ENCODE measurements at regions not wholly inside any gene's neighbourhood (a gene's known extent, or its start where the extent isn't known, plus 50 kb on each side); places are given as distances from the start of the nearest gene placed in this dataset.

DNA sequence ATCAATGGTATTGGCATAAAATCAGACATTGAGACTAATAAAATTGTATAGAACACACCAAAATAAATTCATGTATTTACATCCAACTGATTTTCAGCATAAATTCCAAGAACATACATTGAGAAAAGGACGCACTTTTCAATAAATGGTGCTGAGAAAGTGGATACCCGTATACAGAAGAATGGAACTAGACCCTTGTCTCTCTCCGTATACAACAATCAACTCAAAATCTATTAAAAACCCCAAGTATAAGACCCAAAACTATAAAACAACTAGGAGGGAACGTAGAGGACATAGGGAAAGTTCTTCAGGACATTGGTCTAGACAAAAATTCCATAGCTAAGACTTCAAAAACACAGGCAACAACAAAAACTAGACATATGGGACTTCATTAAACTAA is 97.4 kb downstream of the GGTLC2 start:
- TF ChIP-seq, protein P1, sequence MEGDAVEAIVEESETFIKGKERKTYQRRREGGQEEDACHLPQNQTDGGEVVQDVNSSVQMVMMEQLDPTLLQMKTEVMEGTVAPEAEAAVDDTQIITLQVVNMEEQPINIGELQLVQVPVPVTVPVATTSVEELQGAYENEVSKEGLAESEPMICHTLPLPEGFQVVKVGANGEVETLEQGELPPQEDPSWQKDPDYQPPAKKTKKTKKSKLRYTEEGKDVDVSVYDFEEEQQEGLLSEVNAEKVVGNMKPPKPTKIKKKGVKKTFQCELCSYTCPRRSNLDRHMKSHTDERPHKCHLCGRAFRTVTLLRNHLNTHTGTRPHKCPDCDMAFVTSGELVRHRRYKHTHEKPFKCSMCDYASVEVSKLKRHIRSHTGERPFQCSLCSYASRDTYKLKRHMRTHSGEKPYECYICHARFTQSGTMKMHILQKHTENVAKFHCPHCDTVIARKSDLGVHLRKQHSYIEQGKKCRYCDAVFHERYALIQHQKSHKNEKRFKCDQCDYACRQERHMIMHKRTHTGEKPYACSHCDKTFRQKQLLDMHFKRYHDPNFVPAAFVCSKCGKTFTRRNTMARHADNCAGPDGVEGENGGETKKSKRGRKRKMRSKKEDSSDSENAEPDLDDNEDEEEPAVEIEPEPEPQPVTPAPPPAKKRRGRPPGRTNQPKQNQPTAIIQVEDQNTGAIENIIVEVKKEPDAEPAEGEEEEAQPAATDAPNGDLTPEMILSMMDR (IDR thresholded peaks at IDR 0.05) = no peak
- no peak for TF ChIP-seq ZFX (IDR thresholded peaks at IDR 0.05; ENCODE audit: borderline replicate concordance)
